KG1 (cell line): ENCODE measurements at regions not wholly inside any gene's neighbourhood (a gene's known extent, or its start where the extent isn't known, plus 50 kb on each side); places are given as distances from the start of the nearest gene placed in this dataset.

Source experiments
- DNase-seq: peaks from one replicate; lab custom pipeline; 2025; lab: John Stamatoyannopoulos, UW

GRCh38 chr1:82491301-82492048 is 690.7 kb downstream of the ADGRL2 start:
- no peak for DNase-seq

- no peak for DNase-seq
Measured at GRCh38 chr1:82487778-82488177, 687.0 kb downstream of the ADGRL2 start.

- DNase-seq = no peak
Measured at GRCh38 chr1:82486969-82487368, 686.2 kb downstream of the ADGRL2 start.

- no peak for DNase-seq
Measured at GRCh38 chr1:82486468-82486867, 685.7 kb downstream of the ADGRL2 start.

GRCh38 chr1:82485591-82486369 is 685.0 kb downstream of the ADGRL2 start:
- no peak for DNase-seq

- no peak for DNase-seq
Measured at GRCh38 chr1:82483146-82483545, 682.4 kb downstream of the ADGRL2 start.

GRCh38 chr1:82478916-82479315 is 678.2 kb downstream of the ADGRL2 start:
- DNase-seq = no peak

GRCh38 chr1:82472489-82473131 is 671.9 kb downstream of the ADGRL2 start:
- no peak for DNase-seq

GRCh38 chr1:82466891-82467290 is 666.2 kb downstream of the ADGRL2 start:
- DNase-seq = no peak

GRCh38 chr1:82466416-82466815 is 665.7 kb downstream of the ADGRL2 start:
- DNase-seq = no peak

GRCh38 chr1:82465024-82465423 is 664.3 kb downstream of the ADGRL2 start:
- DNase-seq = no peak

- no peak for DNase-seq
Measured at GRCh38 chr1:82464362-82465001, 663.7 kb downstream of the ADGRL2 start.

- DNase-seq = no peak
Measured at GRCh38 chr1:82463951-82464350, 663.2 kb downstream of the ADGRL2 start.

GRCh38 chr1:82462366-82462765 is 661.6 kb downstream of the ADGRL2 start:
- DNase-seq = no peak

- DNase-seq = no peak
Measured at GRCh38 chr1:82455342-82455741, 654.6 kb downstream of the ADGRL2 start.

GRCh38 chr1:82454431-82454830 is 653.7 kb downstream of the ADGRL2 start:
- no peak for DNase-seq

- DNase-seq = no peak
Measured at GRCh38 chr1:82453511-82454185, 652.9 kb downstream of the ADGRL2 start.

GRCh38 chr1:82452096-82452495 is 651.4 kb downstream of the ADGRL2 start:
- DNase-seq = no peak

GRCh38 chr1:82451191-82451590 is 650.5 kb downstream of the ADGRL2 start:
- no peak for DNase-seq

- no peak for DNase-seq
Measured at GRCh38 chr1:82449506-82450057, 648.8 kb downstream of the ADGRL2 start.

GRCh38 chr1:82446955-82447354 is 646.2 kb downstream of the ADGRL2 start:
- DNase-seq = no peak

- DNase-seq = no peak
Measured at GRCh38 chr1:82446236-82446635, 645.5 kb downstream of the ADGRL2 start.
